ENCODE measurements at regions not wholly inside any gene's neighbourhood (a gene's known extent, or its start where the extent isn't known, plus 50 kb on each side); places are given as distances from the start of the nearest gene placed in this dataset.

DNA sequence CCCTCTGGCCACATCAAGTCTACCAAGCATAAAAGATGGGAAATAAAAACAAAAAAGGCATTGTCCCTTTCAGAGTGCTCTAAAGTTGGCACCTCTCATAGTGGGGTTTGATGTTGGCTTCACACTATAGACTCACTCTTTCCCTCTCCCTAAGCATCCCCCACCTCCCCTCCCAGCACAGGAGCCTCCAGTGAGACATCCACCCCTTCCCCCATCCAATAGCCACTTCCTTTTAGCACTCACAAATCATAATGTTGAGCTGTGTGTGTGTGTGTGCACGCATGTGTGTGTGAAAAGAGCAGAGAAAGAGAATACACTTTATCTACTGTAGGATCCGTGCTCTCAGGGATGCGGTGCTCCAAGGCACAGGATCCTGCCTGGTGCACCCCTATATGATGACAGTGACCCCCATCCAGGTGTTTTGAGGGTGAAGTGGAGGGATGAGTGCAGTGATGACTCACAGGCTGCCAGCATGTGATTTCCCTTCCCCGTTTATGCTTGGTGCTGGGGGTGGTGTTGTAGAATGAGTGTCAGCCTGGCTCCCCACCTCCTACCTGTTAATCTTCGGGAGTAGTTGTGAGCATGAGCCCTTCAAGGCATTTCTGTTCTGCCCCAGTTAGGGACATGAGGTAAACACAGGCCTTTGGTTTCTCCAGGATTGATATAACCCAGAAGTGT, 235.2 kb upstream of the B3GAT1 start:
- DNase-seq (ENCODE audit: low read depth in 2 of 2), result no peak

DNA sequence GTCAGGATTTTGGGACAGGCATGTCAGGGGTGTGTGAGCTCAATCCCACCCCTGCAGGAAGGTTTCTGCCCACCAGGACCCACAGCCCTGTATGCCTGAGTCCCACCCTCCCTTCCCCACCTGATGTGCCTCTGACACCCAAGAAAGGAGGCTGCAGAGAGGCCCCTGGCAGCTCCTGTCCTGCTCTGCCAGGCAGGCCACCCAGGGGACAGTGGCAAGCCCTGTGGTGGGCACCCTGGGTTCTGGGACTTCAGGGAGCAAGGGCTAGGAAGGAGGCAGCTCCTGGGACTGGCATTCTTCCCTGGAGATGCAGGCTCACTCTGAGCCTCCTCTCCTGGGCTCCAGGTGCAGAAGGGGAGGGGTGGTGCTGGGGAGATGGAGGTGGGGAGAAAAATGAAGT, 234.5 kb upstream of the B3GAT1 start:
- DNase-seq (ENCODE audit: low read depth in 2 of 2), result no peak

DNA sequence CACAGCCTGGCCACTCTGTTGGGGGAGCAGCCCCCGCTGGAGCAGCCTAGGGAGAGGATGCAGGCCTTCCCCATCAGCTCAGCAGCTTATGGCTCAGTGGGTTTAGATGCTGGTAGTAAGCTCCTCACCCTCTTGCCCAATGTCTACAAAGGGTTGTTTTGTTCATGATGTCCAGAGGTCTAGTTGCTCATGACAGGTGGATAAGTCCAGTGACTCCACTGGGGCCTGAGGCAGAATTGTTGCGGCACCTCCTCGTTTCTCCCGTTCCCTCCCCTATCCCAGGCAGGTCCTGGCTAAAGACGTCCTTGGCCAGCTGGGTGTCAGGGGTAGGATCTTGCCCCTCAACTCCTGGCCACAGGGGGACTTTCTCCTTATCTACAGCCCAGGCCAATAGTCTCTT, 233.5 kb upstream of the B3GAT1 start:
- DNase-seq (ENCODE audit: low read depth in 2 of 2), result no peak

DNA sequence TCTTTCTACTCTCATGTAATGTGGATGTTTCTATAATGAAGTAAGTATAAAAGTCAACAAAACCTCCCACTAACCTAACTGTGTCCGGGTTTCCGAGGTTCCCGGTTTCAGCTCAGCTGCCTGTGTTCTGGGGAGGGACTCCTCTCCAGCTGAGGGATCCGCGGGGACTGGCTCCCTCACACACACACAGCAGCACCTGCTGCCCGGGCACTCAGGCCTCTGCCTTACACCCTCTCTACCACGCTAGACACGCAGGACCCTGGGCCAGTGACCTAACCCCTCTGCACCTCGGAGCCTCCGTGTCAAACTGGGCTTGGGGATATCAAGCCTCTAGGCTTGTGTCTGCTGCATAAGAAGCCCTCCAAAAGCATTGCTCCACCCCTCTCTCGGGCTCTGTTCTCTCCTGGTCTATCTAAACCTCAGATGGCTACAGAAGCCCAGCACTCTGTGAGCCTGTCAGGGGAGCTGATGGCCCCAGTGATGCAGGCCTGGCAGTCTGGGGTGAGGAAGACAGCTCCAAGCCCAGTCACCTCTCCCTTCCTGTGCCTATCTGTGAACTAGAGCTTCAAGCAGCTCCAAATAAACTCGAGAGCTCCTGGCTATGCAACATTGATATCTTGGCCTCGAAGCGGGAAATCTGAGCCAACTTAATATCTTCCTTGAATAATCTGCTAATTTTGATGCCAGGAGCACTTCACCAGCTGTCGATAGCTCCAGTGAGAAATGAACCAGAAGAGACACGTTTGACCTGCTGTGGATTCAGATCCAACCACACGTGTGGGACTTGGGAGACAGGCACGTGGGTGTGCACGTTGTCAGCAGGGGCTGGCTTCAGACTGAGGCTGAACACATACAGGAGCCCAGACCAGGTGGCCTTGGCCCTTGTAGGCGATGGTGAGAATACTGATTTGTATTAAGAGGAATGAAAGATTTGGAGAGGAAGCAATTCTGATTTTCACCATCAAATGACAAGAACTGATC, 232.7 kb upstream of the B3GAT1 start:
- DNase-seq (ENCODE audit: low read depth in 2 of 2), result no peak

DNA sequence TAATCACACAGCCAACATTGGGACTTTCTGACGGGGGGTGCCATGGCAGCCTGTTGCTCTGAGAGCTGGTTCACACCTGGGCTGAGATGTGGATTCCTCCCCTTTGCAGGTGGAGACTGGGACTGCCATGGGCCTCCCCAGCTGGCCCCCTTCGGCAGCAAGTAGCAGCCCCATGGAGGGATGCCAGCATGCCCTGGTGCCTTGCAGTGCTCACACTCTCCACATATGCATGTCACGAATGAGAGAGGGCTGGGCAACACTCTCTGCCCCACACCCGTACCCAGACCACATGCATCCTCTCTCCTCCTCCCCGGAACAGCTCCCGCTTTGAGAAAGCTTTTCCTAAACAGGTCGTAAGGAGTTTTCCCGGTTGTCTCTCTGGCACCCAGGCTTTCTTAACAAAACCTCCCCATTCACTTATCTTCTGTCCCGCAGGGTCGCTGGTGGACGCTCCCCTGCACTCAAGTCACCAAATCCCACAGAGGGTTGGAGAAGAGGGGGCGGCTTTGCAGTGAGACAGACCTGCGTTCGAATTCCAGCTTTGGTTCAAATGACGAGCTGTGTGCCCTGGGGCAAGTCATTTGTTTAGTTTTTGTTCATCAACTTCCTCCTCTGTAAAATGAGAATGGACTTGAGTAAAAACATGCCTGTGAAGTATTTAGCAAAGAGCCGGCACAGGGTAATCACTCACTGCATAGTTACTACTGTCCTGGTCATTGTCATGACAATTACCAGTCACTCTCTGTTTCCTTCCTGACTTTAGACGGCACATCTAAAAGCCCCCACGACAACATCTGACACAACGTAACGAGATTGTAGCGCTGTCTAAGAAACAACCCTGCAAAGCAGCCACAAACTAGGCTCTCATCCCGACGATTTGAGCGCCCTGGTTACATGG, 231.3 kb upstream of the B3GAT1 start:
- no peak for DNase-seq (ENCODE audit: low read depth in 2 of 2)

DNA sequence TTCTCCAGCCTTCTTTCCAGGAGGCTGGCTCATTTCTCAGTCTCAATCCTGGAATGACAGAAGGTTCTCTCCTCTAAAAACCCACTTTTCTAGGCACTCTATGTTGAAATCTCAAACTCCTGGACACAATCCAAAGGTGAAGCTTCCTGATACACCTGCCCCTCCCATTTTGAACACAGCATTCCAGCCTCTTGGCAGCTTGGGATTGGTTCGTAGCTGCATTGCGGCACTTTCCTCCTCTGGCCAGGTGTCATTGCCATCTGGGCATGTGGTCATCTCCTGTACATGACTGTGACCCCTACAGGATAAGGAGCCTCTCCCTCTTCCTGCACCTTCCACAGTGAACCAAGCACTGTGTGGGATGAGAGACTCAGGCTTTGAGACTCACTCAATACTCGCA, 230.2 kb upstream of the B3GAT1 start:
- DNase-seq (ENCODE audit: low read depth in 2 of 2), result no peak

DNA sequence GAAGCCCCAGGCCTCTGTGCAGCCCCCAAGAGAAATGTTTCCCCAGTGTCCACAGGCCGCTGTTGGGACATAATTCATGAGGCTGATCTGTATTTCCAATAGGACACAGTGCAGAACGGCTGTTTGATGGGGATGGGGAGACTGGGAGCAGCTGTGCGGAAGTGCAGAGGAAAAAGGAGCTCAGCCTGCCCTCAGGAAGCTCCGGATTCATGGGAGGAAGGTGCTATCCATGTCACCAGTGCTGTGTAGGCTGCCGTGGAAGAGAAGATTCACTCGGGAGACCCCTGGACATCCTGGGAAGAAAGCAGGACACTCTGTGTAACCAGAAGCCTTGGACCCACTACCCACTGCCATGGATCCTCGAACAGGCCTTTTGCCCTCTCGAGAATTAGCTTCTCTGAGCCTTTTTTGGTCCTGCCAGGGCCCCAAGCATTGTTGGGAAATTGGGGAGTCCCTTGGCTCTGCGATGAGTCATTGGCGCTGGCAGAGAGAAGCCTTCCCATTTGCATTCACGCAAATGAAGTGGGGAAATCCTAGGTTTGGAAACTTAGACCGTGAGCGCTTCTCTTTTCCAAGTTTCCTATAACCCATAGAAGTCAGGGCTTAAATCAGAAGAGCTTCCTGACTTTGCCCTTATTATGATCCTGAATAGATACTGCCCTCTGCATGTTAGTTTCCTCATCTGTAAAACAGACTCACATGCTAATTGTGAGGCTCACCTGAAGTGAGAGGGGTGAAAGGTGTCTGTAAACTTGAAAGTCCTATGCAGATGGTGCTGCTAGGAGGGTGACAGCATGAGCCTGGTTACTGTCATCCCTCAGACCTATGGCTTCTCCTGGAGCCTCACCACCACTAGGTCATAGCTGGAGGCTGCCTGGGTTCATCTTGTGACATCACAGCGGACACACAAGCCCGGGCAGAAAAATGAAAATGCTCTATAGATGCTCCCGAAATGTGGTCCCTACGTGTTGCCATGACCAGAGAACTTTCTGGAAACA, 229.2 kb upstream of the B3GAT1 start:
- DNase-seq (ENCODE audit: low read depth in 2 of 2), result no peak

DNA sequence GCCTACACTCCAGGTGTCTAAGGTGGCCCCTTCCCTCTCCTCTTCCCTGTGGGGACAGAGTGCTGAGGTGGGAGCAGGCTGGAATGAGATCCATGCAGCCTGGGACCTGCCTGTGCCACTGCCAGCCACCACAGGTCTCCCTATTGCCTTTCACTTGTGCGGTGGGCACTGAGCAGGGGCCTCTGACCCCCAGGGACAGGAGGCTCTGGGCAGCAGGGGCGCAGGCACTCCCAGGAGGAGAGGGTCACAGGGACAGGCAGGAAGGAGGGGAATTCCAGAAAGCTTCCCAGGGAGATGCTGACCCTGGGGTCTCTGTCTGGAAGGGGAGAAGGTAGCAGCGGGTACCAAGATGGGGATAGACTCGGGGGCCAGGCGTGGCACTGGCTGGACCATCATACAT, 228.5 kb upstream of the B3GAT1 start:
- no peak for DNase-seq (ENCODE audit: low read depth in 2 of 2)

DNA sequence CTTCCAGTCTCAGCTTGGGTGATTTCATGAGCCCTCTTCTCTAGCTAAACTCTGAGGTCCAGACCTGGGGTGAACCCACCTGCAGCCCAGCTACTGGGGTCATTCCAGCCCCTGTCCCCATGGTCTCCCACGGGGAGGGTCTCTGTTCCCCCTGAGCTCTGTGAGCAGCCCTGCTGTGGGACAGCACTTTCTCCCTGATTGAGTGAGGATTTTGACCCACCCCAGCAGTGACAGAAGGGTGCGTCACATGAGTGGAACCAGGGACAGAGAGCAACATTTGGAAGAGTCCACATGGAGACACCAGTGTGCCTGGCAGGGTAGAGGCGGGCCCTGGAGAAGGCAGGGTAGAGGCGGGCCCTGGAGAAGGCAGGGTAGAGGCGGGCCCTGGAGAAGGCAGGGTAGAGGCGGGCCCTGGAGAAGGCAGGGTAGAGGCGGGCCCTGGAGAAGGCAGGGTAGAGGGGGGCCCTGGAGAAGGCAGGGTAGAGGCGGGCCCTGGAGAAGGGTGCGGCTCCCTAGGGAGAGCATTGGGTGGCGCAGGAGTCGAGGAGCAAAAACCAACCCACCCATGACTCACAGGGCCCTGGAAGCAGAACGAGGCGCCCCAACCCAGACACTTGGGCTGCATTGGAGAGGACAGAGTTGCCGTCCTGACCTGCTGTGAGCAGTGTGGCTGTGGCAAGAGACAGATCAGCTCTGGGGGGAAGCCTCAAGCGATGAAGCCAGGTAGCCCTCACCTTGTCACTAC, 227.7 kb upstream of the B3GAT1 start:
- no peak for DNase-seq (ENCODE audit: low read depth in 2 of 2)

DNA sequence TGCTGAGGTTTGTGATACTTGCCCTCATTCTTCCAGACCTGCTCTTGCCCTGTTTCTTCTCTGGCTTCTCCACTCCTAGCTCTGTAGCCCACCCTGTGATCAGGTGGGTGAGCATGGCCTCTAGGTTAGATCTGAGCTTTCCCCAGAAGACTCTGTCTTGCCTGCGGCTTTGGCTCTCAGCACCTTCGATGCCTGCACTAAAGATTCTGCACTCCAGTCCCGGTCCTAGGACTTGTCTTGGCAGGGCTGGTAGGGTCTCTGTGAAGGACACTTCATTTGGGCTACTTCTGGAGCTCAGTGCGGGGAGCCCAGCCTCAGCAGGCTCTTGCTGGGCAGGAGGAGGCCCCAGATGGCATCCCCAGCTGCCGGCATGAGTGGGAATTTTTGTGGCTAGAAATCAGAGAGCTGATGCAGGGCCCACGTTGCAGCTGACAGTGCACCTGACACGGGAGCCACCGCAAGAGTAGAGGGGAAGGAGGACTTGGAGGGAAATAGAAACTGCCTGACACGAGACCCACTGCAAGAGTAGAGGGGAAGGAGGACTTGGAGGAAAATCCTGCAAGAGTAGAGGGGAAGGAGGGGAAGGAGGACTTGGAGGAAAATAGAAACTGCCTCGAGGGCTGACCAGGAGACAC, 226.9 kb upstream of the B3GAT1 start:
- no peak for DNase-seq (ENCODE audit: low read depth in 2 of 2)

DNA sequence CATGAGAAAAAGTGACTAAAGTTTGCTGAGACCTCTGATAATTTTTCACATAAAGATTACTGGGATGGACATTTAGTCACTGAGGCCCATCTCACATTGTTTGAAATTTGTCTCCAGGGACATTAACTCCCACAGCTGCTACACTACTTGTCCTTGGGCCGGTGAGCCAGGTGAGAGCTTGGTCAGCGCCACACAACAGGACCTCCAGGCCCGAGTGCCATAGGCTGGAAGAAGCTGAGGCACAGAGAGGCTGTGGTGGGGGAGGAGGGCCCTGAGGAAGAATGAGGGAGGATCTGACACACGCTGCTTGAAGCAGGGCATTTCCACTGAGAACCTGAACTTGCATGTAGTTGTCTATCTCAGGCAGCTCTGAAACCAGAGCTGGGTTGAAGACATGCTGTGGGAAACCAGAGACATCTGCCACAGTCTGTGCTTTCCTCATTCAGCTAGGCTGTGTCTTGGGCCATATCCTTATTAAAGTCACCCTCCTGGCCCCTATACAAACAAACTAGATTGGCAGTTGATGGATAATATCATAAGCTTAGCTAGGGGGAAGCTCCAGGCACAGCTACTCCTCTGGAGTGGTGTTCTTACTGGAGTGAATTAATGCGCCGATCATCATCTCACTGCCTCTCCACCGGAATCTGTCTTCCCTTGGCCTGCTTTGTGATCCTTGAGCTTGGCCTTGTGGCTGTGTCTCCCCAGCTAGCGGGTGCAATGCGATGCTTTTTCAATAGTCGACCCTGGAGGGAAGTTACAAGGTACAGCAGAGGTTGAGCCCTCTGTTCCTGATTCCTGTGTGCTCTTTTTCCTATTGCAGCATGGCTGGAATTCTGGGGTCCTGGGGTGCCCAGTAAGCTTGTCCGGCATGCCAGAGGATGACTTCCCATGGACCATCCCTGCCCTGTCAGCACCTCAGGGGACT, 225.3 kb upstream of the B3GAT1 start:
- DNase-seq (ENCODE audit: low read depth in 2 of 2), result no peak

DNA sequence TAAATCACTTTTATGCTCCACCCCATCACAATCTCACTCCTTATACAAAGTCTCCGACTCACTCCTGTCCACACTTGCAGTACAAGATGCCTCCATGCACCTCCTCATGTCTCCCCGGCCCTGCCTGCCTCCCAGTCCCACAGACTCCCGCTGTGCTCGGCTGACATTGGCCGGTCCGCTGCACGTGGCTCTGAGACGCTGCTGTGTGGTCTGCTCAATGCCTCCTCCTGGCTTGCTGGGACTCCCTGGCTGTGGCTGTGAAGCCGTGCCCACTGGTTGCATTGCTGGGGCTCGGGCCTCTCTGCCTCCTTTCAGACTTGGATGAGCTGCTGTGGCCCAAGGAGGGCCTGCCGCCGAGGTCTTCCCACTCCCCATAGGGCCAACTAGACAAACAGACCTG, 224.0 kb upstream of the B3GAT1 start:
- DNase-seq (ENCODE audit: low read depth in 2 of 2), result no peak

DNA sequence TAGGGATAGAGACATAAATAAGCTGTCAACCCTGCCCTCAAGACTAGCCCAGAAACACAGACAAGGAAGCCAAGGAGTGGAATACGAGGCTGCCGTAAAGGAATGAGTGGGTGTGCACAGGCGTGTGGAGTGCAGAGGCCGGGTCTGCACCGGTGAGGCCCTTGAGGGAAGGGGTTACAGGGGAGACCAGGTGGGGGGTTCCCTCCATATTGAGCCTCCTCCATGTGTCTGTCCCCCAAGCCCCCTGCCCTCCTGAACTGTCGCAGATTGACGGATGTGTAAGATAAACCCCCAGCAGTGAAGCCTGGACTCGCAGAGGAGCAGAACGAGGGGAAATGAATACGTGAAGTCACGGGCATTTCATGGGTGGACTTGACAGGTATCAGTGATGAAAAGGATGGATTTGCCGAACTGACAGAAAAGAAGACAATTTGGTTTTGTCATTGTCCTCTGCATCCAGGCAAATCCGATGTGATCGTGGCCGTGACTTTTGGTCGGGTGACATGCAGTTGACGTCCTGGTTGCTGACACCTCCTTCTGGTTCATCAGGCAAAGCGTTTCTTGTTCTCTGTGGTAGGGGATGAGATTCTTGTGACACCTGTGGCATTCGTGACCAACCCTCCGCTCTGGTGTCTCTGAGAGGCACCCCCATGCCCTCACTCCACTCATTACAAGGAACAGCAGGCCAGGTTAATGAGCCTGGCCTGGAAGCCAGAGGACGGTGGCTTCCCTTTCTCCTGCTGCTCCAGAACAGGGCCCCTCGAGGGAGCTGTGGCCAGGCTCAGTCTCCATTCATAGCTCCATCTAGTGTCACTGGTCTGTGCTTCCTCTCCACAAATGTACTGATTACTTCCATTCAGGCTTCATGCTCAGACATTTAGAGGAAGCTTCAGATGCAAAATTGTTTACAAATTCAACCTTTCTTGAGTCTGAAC, 223.1 kb upstream of the B3GAT1 start:
- no peak for DNase-seq (ENCODE audit: low read depth in 2 of 2)

DNA sequence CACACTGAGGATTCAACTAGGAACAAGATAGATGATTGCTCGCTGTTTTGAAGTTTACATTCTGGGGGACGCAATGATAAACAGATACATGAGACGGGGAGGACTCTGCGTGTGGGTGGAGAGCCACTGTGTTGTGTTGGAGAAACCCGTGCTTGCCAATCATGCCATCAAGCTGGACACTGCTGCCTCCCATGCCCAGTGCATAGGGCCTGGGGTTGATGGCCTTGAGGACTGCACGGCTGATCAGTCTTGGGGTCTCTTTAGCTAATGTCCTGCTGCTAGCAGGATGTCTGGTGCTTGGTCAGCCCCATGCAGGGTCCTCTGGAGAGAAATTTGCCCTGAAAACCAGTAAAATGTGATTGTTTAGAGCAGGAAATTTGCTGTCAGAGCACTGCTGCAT, 221.2 kb upstream of the B3GAT1 start:
- DNase-seq (ENCODE audit: low read depth in 2 of 2), result no peak

DNA sequence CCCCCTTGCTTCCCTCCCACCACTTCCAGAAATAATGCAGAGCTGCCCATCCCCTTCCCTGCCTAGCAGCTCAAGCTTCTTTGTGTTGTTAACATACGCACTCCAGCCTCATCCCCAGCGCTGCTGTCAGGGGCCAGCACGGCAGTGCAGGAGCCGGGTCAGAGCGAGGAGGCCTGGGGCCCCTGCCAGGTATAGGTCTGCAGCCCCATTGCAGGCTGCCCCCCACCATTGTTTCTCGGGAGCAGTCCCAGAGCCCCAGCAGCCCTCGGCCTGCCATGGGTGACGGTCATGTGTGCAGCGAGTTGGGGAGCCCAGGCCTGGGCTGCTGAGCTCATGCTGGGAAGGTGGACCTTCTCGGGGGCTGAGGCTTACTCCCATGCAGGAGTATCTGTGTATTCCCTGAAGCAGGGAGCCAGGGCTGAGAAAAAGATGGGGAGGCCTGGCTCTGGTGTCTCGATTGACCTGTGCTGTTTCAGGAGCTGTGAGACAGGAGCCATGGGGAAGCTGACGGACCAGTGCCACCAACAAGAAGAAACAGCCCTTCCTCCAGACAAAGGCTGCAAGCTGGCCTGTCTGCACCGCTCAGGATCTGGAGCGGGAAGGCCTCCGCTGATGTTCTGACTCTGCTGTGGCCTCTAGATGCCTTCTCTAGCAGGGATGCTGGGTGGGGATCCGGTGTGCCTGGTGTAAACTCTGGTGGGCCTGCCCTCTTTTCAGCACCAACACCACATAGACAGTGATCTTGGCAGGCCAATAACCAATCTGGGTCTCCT, 220.5 kb upstream of the B3GAT1 start:
- no peak for DNase-seq (ENCODE audit: low read depth in 2 of 2)

DNA sequence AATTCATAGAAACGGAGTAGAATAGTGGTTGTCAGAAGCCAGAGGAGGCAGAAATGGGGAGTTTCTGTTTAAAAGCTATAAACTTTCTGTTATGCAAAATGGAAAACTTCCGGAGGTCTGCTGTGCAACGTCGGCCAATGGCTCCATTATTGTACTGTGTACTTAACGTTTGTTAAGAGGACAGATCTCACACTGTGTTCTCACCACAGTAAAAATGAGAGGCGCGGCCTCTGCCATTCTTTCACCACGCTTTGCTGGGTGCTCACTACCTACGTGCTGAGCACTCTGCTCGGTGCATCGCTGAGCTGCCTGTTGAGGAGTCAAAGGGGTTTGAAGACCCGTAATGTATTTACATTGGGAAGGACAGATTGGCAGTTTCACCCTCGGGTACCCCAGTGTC, 218.8 kb upstream of the B3GAT1 start:
- DNase-seq (ENCODE audit: low read depth in 2 of 2), result no peak

DNA sequence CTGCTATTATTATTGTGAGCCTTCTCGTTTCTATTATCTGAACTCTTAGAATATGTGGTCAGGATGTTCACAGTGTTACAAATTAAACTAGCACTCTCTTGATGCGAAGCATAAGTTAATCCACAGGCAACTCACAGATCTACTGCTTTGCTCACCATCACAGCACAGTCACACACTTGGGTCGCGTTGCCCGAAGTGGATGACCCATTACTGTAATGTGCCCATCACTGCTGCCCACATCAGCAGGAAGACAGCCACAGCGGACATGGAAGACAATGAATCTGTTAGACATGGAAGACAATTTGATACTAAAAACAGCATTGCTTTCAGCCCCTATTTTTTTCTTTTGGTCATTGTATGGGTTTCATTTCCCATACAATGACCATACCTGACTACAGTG, 216.4 kb upstream of the B3GAT1 start:
- DNase-seq (ENCODE audit: low read depth in 2 of 2), result no peak
